ENCODE measurements at regions not wholly inside any gene's neighbourhood (a gene's known extent, or its start where the extent isn't known, plus 50 kb on each side); places are given as distances from the start of the nearest gene placed in this dataset.

DNA sequence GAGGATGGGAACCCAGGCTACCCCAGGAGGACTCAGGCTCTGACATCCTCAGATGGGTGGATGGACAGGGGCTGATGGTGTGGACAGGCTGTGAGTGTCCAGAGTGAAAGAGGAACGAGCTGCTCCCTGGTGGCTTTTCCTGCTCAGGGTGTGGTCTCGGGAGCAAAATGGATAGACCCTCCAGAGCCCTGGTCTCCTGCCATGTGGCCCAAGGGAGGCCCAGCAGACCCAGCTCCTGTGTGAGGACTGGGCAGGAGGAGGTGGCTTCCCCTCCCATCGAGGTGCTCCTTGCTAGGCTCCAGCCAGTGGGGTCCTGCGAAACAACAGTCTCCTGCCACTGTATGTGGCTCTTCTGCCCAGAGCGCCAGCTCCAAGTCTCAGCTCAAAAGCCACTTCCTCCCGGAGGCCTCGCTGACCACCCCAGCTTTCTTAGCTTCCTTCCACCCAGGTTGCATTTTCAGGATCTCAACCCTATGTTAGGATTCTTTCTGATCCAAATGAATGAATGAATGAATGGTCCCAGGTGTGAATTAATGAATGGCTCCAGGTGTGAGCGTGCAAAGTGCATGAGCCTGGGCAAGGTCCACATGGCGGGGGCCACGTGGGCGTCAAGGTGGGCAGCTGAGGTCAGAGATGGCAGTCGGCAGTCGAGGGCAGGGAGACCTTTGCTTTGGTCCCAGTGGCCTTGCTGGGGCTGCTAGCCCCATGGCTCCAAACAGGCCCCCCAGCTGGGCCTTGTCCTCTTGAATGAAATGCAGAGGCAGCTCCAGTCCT is 120.3 kb upstream of the CIBAR2 start:
- no peak overlapping the region for H3K9ac ChIP-seq (ENCODE audit: insufficient read length)
- H3K4me3 ChIP-seq, result no peak overlapping the region
- H3K36me3 ChIP-seq (ENCODE audit: insufficient read depth, low read length), result no peaks in the 10 kb centered on the region
- no peak overlapping the region for H3K27ac ChIP-seq
- no peak for TF ChIP-seq FOXP2 (optimal IDR thresholded peaks at IDR 0.05; ENCODE audit: control extremely low read depth, extremely low read length, insufficient read depth)
- H3K9me3 ChIP-seq (ENCODE audit: low read depth, low read length), result no peaks in the 10 kb centered on the region
- no peak for DNase-seq (ENCODE audit: low read depth, low spot score)

- H3K36me3 ChIP-seq (ENCODE audit: insufficient read depth, low read length), result no peaks in the 10 kb centered on the region
- no peak overlapping the region for H3K9ac ChIP-seq (ENCODE audit: insufficient read length)
- no peak for DNase-seq (ENCODE audit: low read depth, low spot score)
- no peak overlapping the region for H3K4me3 ChIP-seq
- TF ChIP-seq EZH2 (IDR thresholded peaks at IDR 0.05), result no peak
- TF ChIP-seq FOXP2 (optimal IDR thresholded peaks at IDR 0.05; ENCODE audit: control extremely low read depth, extremely low read length, insufficient read depth), result no peak
- TF ChIP-seq POLR2AphosphoS5 (IDR thresholded peaks at IDR 0.05; ENCODE audit: borderline replicate concordance, low read depth, low read length), result no peak
- H3K9me3 ChIP-seq (ENCODE audit: low read depth, low read length), result no peaks in the 10 kb centered on the region
- no peak overlapping the region for H3K27ac ChIP-seq
Observed at GRCh38 chr16:85233516-85233915, 121.2 kb upstream of the CIBAR2 start.

- Histone ChIP-seq H3K4me3 (peak overlapping the region; percentile 73), H3K36me3 (ENCODE audit: insufficient read depth, low read length) (no peaks in the 10 kb centered on the region), H3K27ac (peak overlapping the region; percentile 67; the same call in 1 of the 2 replicates), H3K9ac (ENCODE audit: insufficient read length) (no peak overlapping the region), H3K9me3 (ENCODE audit: low read depth, low read length) (no peaks in the 10 kb centered on the region)
- no peak for DNase-seq (ENCODE audit: low read depth, low spot score)
- no peak for TF ChIP-seq POLR2AphosphoS5 (IDR thresholded peaks at IDR 0.05; ENCODE audit: borderline replicate concordance, low read depth, low read length)
- no peak for TF ChIP-seq EZH2 (IDR thresholded peaks at IDR 0.05)
- TF ChIP-seq FOXP2 (optimal IDR thresholded peaks at IDR 0.05; ENCODE audit: control extremely low read depth, extremely low read length, insufficient read depth), result no peak
Observed at GRCh38 chr16:85234310-85235204, 122.3 kb upstream of the CIBAR2 start.

DNA sequence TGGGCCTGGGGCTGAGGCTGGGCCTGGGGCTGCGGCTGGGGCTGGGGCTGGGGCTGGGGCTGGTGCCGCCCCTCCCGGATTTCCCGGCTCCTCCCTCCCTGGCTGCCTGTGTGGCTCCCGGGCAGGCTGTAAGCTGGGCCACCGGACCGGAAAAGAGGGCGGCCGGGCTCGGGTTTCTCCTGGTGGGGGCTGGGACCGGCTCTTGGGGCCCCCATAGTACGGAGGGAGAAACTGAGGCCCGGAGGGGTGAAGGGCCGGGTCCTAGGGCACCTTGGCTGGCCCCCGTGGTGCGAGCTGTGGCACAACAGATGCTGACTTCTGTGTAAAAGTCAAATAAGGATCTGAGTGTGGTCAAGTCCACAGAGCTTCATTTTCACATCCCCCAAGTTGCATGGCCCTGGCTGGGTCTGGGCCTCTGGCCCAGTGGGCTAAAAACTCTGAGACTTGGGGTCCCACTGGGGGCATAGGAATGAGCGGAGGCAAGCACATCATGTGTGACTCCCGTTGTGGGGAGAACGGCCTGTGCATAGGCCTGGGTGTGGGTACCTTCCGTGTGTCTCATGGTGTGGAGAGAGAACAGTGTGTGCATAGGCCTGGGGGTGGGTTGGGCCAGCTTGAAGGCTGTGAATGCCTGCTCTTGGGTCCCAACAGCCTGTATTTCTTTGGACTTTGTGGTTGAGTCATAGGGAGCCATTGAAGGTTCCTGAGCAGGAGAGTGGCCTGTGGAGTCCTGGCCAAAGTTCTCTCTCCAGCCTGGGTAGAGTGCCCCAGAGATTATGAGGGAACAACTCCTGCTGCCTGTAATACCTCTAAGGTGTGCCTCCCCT is 123.9 kb upstream of the CIBAR2 start:
- TF ChIP-seq FOXP2 (optimal IDR thresholded peaks at IDR 0.05; ENCODE audit: control extremely low read depth, extremely low read length, insufficient read depth) (no peak), EZH2 (IDR thresholded peaks at IDR 0.05) (no peak), POLR2AphosphoS5 (IDR thresholded peaks at IDR 0.05; ENCODE audit: borderline replicate concordance, low read depth, low read length) (no peak)
- Histone ChIP-seq H3K4me3 (peak overlapping the region; percentile 73), H3K9ac (ENCODE audit: insufficient read length) (no peak overlapping the region), H3K27ac (no peak overlapping the region), H3K36me3 (ENCODE audit: insufficient read depth, low read length) (no peaks in the 10 kb centered on the region), H3K9me3 (ENCODE audit: low read depth, low read length) (no peaks in the 10 kb centered on the region)
- DNase-seq (ENCODE audit: low read depth, low spot score), result no peak

GRCh38 chr16:85236818-85237150 is 124.5 kb upstream of the CIBAR2 start:
- DNase-seq (ENCODE audit: low read depth, low spot score), result no peak
- no peak overlapping the region for H3K9ac ChIP-seq (ENCODE audit: insufficient read length)
- no peak overlapping the region for H3K4me3 ChIP-seq
- no peaks in the 10 kb centered on the region for H3K36me3 ChIP-seq (ENCODE audit: insufficient read depth, low read length)
- no peak for TF ChIP-seq POLR2AphosphoS5 (IDR thresholded peaks at IDR 0.05; ENCODE audit: borderline replicate concordance, low read depth, low read length)
- TF ChIP-seq EZH2 (IDR thresholded peaks at IDR 0.05), result no peak
- TF ChIP-seq FOXP2 (optimal IDR thresholded peaks at IDR 0.05; ENCODE audit: control extremely low read depth, extremely low read length, insufficient read depth), result no peak
- no peak overlapping the region for H3K27ac ChIP-seq
- no peaks in the 10 kb centered on the region for H3K9me3 ChIP-seq (ENCODE audit: low read depth, low read length)

- Histone ChIP-seq H3K27ac (no peak overlapping the region), H3K36me3 (ENCODE audit: insufficient read depth, low read length) (no peaks in the 10 kb centered on the region), H3K9ac (ENCODE audit: insufficient read length) (no peak overlapping the region), H3K4me3 (no peak overlapping the region), H3K9me3 (ENCODE audit: low read depth, low read length) (no peaks in the 10 kb centered on the region)
- DNase-seq (ENCODE audit: low read depth, low spot score), result no peak
- TF ChIP-seq POLR2AphosphoS5 (IDR thresholded peaks at IDR 0.05; ENCODE audit: borderline replicate concordance, low read depth, low read length) (no peak), FOXP2 (optimal IDR thresholded peaks at IDR 0.05; ENCODE audit: control extremely low read depth, extremely low read length, insufficient read depth) (no peak), EZH2 (IDR thresholded peaks at IDR 0.05) (no peak)
Observed at GRCh38 chr16:85237817-85238216, 125.5 kb upstream of the CIBAR2 start.

DNA sequence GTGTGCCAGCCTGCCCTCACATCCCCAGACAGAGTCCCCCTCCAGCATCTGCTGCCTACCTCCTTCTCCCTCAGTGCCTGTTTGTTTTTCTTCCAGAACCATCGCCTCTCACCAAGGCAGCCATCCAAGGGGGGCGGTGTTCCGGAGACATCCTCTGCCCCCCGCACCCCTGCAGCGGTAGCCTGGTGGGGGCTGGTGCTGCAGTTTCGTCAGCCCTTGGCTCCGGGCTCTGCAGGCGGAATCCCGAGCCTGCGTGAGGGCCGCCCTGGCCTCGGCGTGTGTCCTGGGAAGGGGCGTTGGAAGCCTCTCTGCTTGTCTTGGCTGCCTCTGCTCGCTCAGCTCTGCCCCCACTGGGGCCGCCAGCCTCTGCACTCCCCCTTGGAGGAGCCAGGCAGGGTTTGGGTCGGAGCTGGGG is 126.0 kb upstream of the CIBAR2 start:
- H3K4me3 ChIP-seq, result peak overlapping the region; percentile 38
- no peaks in the 10 kb centered on the region for H3K36me3 ChIP-seq (ENCODE audit: insufficient read depth, low read length)
- peak overlapping the region; percentile 46; the same call in 1 of the 2 replicates for H3K27ac ChIP-seq
- H3K9me3 ChIP-seq (ENCODE audit: low read depth, low read length), result no peaks in the 10 kb centered on the region
- no peak for TF ChIP-seq POLR2AphosphoS5 (IDR thresholded peaks at IDR 0.05; ENCODE audit: borderline replicate concordance, low read depth, low read length)
- TF ChIP-seq EZH2 (IDR thresholded peaks at IDR 0.05), result no peak
- TF ChIP-seq FOXP2 (optimal IDR thresholded peaks at IDR 0.05; ENCODE audit: control extremely low read depth, extremely low read length, insufficient read depth), result no peak
- H3K9ac ChIP-seq (ENCODE audit: insufficient read length), result no peak overlapping the region
- no peak for DNase-seq (ENCODE audit: low read depth, low spot score)

- TF ChIP-seq EZH2 (IDR thresholded peaks at IDR 0.05) (no peak), POLR2AphosphoS5 (IDR thresholded peaks at IDR 0.05; ENCODE audit: borderline replicate concordance, low read depth, low read length) (no peak), FOXP2 (optimal IDR thresholded peaks at IDR 0.05; ENCODE audit: control extremely low read depth, extremely low read length, insufficient read depth) (no peak)
- H3K36me3 ChIP-seq (ENCODE audit: insufficient read depth, low read length), result no peaks in the 10 kb centered on the region
- H3K9me3 ChIP-seq (ENCODE audit: low read depth, low read length), result no peaks in the 10 kb centered on the region
- no peak overlapping the region for H3K9ac ChIP-seq (ENCODE audit: insufficient read length)
- DNase-seq (ENCODE audit: low read depth, low spot score), result no peak
- no peak overlapping the region for H3K27ac ChIP-seq
- no peak overlapping the region for H3K4me3 ChIP-seq
Observed at GRCh38 chr16:85239239-85239638, 127.0 kb upstream of the CIBAR2 start.
